CD4-positive, CD25-positive, alpha-beta regulatory T cell (primary cell): ENCODE measurements at regions not wholly inside any gene's neighbourhood (a gene's known extent, or its start where the extent isn't known, plus 50 kb on each side); places are given as distances from the start of the nearest gene placed in this dataset.
A peak's percentile ranks its signal among the peaks of the same experiment; 100 is the strongest.

Source experiments
- ATAC-seq, 2 donors: fragments of 150-1000 bp; cut with Tn5 transposase; one replicate each; pipeline ENCODE4 v1.10.0; 2021; ENCODE audit warnings: low read depth in 2 of 2, moderate number of reproducible peaks in 2 of 2, moderate library complexity in 1 of 2
- DNase-seq, 3 donors: peaks; one replicate each; pipeline versions ENCODE4 v3.0.0 to v3.0.0-alpha.2; 2012 to 2022; ENCODE audit warnings: mixed read lengths in 1 of 3
- H3K27ac ChIP-seq: one replicate; pipeline ENCODE4 v1.7.0; 2013; ENCODE audit warnings: mild to moderate bottlenecking, low read length; ENCODE audit not compliant: insufficient read depth, poor library complexity, severe bottlenecking
- H3K27me3 ChIP-seq: one replicate; pipeline ENCODE4 v1.7.0; 2013; ENCODE audit warnings: low read length; ENCODE audit not compliant: control insufficient read depth, insufficient read depth
- H3K36me3 ChIP-seq: one replicate; pipeline ENCODE4 v1.7.0; 2013; ENCODE audit warnings: mild to moderate bottlenecking, low read length, moderate library complexity; ENCODE audit not compliant: control insufficient read depth, insufficient read depth
- H3K4me1 ChIP-seq: 2 replicates; pipeline ENCODE4 v1.7.0; 2013; ENCODE audit warnings: mild to moderate bottlenecking, low read length; ENCODE audit not compliant: insufficient read depth, control insufficient read depth, poor library complexity, severe bottlenecking
- H3K4me3 ChIP-seq: one replicate; pipeline ENCODE4 v1.7.0; 2013; ENCODE audit warnings: low read depth, mild to moderate bottlenecking, low read length, moderate library complexity
- H3K9me3 ChIP-seq, 2 experiments: 1 replicate in 1 of 2; 2 replicates in 1 of 2; pipeline ENCODE4 v1.7.0; 2013; ENCODE audit warnings: low read length in 2 of 2, mild to moderate bottlenecking in 1 of 2, moderate library complexity in 1 of 2; ENCODE audit not compliant: control insufficient read depth in 2 of 2
- H3K27ac Mint-ChIP-seq, 3 donors: one replicate each; pipeline ENCODE4 v1.8.0; 2020 to 2022; ENCODE audit warnings: mild to moderate bottlenecking in 3 of 3, mixed read lengths in 3 of 3, moderate library complexity in 2 of 3
- H3K27me3 Mint-ChIP-seq: one replicate; pipeline ENCODE4 v1.8.0; 2022; ENCODE audit warnings: mild to moderate bottlenecking, mixed read lengths
- H3K36me3 Mint-ChIP-seq: one replicate; pipeline ENCODE4 v1.8.0; 2020; ENCODE audit warnings: mixed read lengths
- H3K4me1 Mint-ChIP-seq, 4 donors: one replicate each; pipeline ENCODE4 v1.8.0; 2020 to 2022; ENCODE audit warnings: mixed read lengths in 4 of 4, mild to moderate bottlenecking in 1 of 4
- H3K4me3 Mint-ChIP-seq, 4 donors: one replicate each; pipeline ENCODE4 v1.8.0; 2020 to 2022; ENCODE audit warnings: mild to moderate bottlenecking in 4 of 4, mixed read lengths in 4 of 4, moderate library complexity in 3 of 4
- H3K9me3 Mint-ChIP-seq, 7 donors: one replicate each; pipeline ENCODE4 v1.8.0; 2020 to 2022; ENCODE audit warnings: mixed read lengths in 7 of 7, mild to moderate bottlenecking in 3 of 7, moderate library complexity in 2 of 7

DNA sequence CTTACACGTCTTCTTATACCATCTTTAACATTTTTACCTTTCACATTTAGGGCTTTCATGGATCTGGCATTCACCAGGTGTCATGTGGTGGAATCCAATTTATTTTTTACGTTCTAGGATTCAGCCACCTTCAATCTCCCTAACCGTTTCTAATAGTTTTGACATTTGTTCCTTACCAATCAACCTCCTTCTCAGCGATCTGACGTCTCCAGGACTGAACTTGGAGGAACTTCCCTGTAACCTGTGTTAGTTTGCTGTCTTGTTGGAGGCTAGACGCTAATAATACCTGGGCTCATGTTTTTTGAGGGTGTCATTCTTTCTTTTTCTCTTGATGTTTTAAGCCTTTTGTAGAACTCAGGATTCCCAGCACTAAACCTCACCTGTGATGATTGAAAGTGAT is 351.6 kb downstream of the THBS2 start:
- Histone ChIP-seq H3K27ac (no peak overlapping the region), H3K4me1 (no peaks in the 10 kb centered on the region), H3K36me3 (no peaks in the 10 kb centered on the region), H3K4me3 (no peak overlapping the region), H3K9me3 (no peaks in the 10 kb centered on the region), H3K27me3 (no peaks in the 10 kb centered on the region)
- ATAC-seq = no peak
- DNase-seq = no peak
- H3K9me3 Mint-ChIP-seq = peaks cover 0 to under 1% (median 0%) of the 10 kb centered on the region in 7 donors
- H3K36me3 Mint-ChIP-seq = no peaks in the 10 kb centered on the region
- no peaks in the 10 kb centered on the region for H3K27me3 Mint-ChIP-seq
- no peak overlapping the region for H3K4me3 Mint-ChIP-seq
- peaks cover 0 to 7% (median 3%) of the 10 kb centered on the region in 4 donors for H3K4me1 Mint-ChIP-seq
- H3K27ac Mint-ChIP-seq = no peak overlapping the region

DNA sequence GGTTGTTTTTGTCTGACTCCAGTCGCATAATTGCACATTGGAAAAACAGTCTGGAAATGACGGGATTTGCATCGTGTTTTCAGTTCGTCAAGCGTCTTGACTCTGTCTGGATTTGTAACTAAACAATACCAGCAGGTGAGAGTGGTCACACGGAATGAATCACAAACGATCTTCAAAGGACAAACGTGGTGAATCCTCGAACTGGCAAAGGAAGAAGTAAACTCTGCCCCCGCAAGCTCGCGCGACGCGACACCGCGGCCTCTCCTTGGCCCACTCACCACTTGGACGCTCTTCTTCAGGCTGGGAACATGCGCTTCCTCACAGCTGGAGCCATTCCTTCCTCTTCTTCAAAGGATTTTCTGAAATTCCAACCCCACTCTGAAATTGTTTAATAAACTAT is 352.6 kb downstream of the THBS2 start:
- Histone ChIP-seq H3K4me1 (no peaks in the 10 kb centered on the region), H3K4me3 (no peak overlapping the region), H3K27me3 (no peaks in the 10 kb centered on the region), H3K27ac (no peak overlapping the region), H3K36me3 (no peaks in the 10 kb centered on the region), H3K9me3 (no peaks in the 10 kb centered on the region)
- Mint-ChIP-seq H3K4me3 (no peak overlapping the region), H3K36me3 (no peaks in the 10 kb centered on the region), H3K27ac (peak overlapping the region in 1 of 3 donors; percentile 65), H3K27me3 (no peaks in the 10 kb centered on the region), H3K9me3 (peaks cover 0 to 1% (median 0%) of the 10 kb centered on the region in 7 donors), H3K4me1 (peaks cover under 1 to 15% (median 7%) of the 10 kb centered on the region in 4 donors)
- ATAC-seq = no peak
- no peak for DNase-seq

DNA sequence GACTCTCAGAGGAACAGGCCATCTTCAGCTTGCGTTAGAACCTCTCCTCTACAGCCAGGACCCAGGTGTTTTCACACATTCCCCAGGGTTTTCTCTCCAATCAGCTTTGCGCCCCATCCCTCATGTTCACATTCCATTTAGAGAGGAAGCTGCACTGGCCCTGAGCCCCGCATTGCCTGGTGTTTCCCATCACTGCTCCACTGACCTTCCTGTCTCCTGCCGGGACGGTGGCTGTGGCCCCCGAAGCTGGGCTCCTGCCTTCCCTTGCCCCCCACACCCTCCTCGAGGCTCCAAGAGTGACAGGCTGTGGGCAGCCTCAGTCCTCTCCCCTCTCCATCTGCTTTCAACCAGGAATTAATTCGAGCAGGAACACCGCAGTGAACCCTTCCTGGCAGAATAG is 357.3 kb downstream of the THBS2 start:
- no peak for ATAC-seq
- H3K27me3 ChIP-seq = no peaks in the 10 kb centered on the region
- DNase-seq = no peak
- no peaks in the 10 kb centered on the region for H3K36me3 ChIP-seq
- H3K36me3 Mint-ChIP-seq = no peaks in the 10 kb centered on the region
- peak overlapping the region in 2 of 3 donors; percentile 52 to 89 for H3K27ac Mint-ChIP-seq
- peaks cover 16 to 30% (median 17%) of the 10 kb centered on the region in 4 donors for H3K4me1 Mint-ChIP-seq
- no peak overlapping the region for H3K4me3 ChIP-seq
- H3K27me3 Mint-ChIP-seq = no peaks in the 10 kb centered on the region
- H3K27ac ChIP-seq = no peak overlapping the region
- H3K4me1 ChIP-seq = peaks cover 7% of the 10 kb centered on the region
- H3K9me3 Mint-ChIP-seq = peaks cover 0 to 1% (median 0%) of the 10 kb centered on the region in 7 donors
- no peaks in the 10 kb centered on the region for H3K9me3 ChIP-seq
- no peak overlapping the region for H3K4me3 Mint-ChIP-seq

DNA sequence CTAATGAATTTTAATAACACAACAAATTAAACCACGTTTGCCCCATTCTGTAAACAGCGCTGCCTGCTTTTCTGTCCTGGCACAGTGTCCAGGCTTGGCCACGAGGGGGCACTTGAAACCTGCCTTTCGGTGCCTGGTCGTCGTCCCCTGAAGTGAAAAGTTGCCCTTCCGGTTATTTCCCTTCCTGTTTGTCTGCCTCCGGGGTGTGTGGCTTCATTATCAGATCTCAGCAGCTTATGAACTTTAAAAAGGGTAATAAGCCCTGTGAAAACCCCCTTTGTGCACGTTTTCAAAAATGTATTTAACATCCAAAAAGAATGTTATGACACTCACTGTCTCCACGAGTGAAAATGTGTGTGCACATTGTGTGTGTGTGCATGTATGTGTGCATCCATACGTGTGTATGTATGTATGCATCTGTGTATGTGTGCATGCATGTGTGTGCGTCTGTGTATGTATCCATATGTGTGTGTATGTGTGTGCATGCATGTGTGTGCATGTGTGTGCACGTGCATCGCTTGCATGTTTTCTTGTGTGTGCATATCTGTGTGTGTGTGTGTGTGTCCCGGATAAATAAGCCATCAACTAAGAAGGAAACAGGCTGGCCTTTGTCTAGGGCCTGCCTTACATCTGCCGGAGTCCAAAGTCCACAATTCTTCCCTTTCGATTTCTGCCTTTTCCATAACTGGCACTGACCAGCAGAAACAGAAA is 358.4 kb downstream of the THBS2 start:
- Histone ChIP-seq H3K4me1 (peaks cover 7% of the 10 kb centered on the region), H3K4me3 (peak overlapping the region; percentile 56), H3K27me3 (no peaks in the 10 kb centered on the region), H3K27ac (no peak overlapping the region), H3K9me3 (no peaks in the 10 kb centered on the region), H3K36me3 (no peaks in the 10 kb centered on the region)
- Mint-ChIP-seq H3K27me3 (no peaks in the 10 kb centered on the region), H3K36me3 (no peaks in the 10 kb centered on the region), H3K9me3 (peaks cover 0 to 1% (median 0%) of the 10 kb centered on the region in 7 donors), H3K4me1 (peaks cover 16 to 30% (median 17%) of the 10 kb centered on the region in 4 donors), H3K27ac (peak overlapping the region; percentile 3 to 81 (median 78)), H3K4me3 (peak overlapping the region; percentile 28 to 73 (median 48))
- peak; percentile 55 to 83 (median 76) for DNase-seq
- peak; percentile 84 to 85 for ATAC-seq

DNA sequence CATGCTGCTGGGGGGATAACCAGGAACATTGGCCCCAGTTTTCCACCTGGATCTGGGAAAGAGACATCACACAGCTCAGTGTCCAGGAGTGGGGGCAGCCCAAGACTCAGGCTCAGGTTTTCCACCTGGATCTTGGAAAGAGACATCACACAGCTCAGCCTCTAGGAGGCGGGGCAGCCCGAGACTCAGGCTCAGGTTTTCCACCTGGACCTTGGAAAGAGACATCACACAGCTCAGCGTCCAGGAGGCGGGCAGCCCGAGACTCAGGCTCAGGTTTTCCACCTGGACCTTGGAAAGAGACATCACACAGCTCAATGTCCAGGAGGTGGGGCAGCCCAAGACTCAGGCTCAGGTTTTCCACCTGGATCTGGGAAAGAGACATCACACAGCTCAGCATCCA is 361.6 kb downstream of the THBS2 start:
- no peaks in the 10 kb centered on the region for H3K36me3 Mint-ChIP-seq
- H3K4me1 Mint-ChIP-seq = peaks cover 11 to 25% (median 17%) of the 10 kb centered on the region in 4 donors
- Histone ChIP-seq H3K4me1 (peaks cover 7% of the 10 kb centered on the region), H3K36me3 (no peaks in the 10 kb centered on the region), H3K27ac (no peak overlapping the region), H3K9me3 (no peaks in the 10 kb centered on the region), H3K27me3 (no peaks in the 10 kb centered on the region), H3K4me3 (no peak overlapping the region)
- no peaks in the 10 kb centered on the region for H3K27me3 Mint-ChIP-seq
- ATAC-seq (no peak), DNase-seq (no peak)
- H3K9me3 Mint-ChIP-seq = peaks cover 0 to 1% (median 0%) of the 10 kb centered on the region in 7 donors
- no peak overlapping the region for H3K4me3 Mint-ChIP-seq
- no peak overlapping the region for H3K27ac Mint-ChIP-seq

DNA sequence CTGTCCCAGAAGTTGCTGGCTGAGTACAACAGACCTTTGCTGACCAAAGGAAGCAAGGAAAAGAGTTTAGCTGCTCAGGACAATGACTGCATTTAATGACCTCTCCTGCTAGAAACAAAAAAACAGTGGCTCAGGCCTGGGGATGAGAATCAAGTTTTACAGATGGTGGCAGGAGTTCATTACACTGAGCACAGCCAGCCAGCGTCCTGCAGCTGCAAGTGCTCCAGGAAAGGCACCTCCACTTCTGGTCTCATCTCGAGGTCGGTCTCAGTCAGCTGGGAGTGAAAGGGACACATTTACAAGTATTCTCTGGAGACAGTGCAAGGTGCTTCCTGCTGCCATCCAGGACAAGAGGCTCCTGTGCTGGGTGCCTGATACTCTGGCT is 362.7 kb downstream of the THBS2 start:
- DNase-seq (no peak), ATAC-seq (no peak)
- Histone ChIP-seq H3K4me1 (peaks cover 7% of the 10 kb centered on the region), H3K27me3 (no peaks in the 10 kb centered on the region), H3K36me3 (no peaks in the 10 kb centered on the region), H3K9me3 (no peaks in the 10 kb centered on the region), H3K27ac (no peak overlapping the region), H3K4me3 (no peak overlapping the region)
- H3K27me3 Mint-ChIP-seq = no peaks in the 10 kb centered on the region
- H3K4me1 Mint-ChIP-seq = peaks cover 10 to 14% (median 13%) of the 10 kb centered on the region in 4 donors
- H3K27ac Mint-ChIP-seq = no peak overlapping the region
- no peaks in the 10 kb centered on the region for H3K36me3 Mint-ChIP-seq
- H3K9me3 Mint-ChIP-seq = no peaks in the 10 kb centered on the region
- no peak overlapping the region for H3K4me3 Mint-ChIP-seq

DNA sequence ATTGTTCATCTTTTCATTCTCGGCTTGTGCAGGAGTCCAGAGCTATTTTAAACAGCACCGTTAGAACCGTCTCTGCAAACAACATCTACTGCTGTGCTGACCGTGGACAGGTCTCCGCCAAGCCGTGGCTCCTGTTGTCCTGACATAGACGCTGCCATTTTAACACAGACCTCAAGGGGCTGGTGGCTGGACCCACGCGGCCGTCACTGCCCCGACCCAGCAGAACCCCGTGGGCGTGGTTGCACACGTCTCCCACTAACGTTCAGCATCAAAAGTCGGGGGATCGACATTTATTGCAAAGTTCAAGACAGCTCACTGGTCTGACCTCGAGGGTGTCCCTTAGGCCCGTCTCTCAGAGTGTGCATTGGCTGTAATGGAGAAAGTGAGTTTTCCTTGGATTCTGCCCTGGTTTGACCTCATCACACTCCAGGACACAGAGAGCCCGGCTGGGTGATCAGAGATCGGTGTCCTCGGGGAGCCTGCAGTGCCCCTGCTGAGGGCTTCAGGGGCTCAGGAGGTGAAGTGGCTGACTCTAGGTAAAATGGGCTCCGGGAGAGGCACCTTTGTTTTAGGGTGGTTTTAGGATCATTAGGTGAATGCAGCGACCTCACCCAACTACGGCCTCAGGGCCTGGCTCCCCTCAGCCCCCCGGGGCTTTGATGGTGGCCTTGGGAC is 363.2 kb downstream of the THBS2 start:
- no peak overlapping the region for H3K4me3 ChIP-seq
- Mint-ChIP-seq H3K27ac (no peak overlapping the region), H3K9me3 (no peaks in the 10 kb centered on the region), H3K36me3 (no peaks in the 10 kb centered on the region), H3K27me3 (no peaks in the 10 kb centered on the region), H3K4me3 (no peak overlapping the region), H3K4me1 (peaks cover 9 to 10% (median 10%) of the 10 kb centered on the region in 4 donors)
- no peaks in the 10 kb centered on the region for H3K9me3 ChIP-seq
- DNase-seq (no peak), ATAC-seq (no peak)
- no peaks in the 10 kb centered on the region for H3K36me3 ChIP-seq
- no peak overlapping the region for H3K27ac ChIP-seq
- peaks cover 7% of the 10 kb centered on the region for H3K4me1 ChIP-seq
- H3K27me3 ChIP-seq = no peaks in the 10 kb centered on the region
